ENCODE measurements at regions not wholly inside any gene's neighbourhood (a gene's known extent, or its start where the extent isn't known, plus 50 kb on each side); places are given as distances from the start of the nearest gene placed in this dataset.
"Not testable (repeated sequence)": the region's sequence is repeated elsewhere in the genome, so short reads cannot be mapped to it uniquely, and the experiment has no call there.

- DNase-seq (ENCODE audit: low read depth) = not testable (repeated sequence)
These were observed 99.1 kb upstream of the FMN2 start for GRCh38 chr1:239992566-239992965.

DNA sequence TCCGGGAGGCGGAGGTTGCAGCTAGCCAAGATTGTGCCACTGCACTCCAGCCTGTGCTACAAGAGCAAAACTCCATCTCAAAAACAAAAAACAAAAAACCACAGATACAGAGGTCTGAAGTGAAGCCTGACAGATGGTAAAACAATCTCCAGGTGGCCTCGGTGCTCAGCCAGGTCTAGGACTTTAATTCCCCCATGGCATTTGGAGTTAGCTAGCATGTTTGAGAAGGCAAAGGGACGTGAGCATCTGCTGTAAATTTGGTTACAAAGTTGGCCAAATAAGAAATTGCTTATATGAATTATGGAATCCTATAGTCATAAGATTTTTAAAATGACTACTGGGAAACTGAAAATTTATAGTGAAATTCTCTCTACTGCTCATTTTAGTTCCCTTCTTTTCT lies 98.3 kb upstream of the FMN2 start:
- no peak for DNase-seq (ENCODE audit: low read depth)

GRCh38 chr1:239995281-239995680 lies 96.4 kb upstream of the FMN2 start:
- DNase-seq (ENCODE audit: low read depth) = no peak

DNA sequence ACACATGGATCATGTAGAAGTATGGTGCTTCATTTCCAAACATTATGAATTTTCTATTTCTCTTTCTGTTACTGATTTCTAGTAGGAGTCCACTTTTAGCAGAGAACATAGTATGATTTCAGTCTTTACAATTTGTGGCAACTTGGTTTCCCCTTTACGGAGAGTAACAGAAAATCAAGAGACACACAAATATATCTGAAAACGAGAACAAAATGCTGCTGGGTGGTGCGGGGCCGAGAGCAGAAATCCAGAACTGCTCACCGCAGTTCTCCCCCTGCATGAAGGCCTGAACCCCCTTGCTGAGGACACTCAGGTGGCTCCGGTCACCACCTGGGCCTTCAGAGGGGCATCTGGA lies 94.5 kb upstream of the FMN2 start:
- DNase-seq (ENCODE audit: low read depth) = no peak

- DNase-seq (ENCODE audit: low read depth) = no peak
These were observed 94.0 kb upstream of the FMN2 start for GRCh38 chr1:239997515-239998311.

- DNase-seq (ENCODE audit: low read depth) = no peak
These were observed 93.4 kb upstream of the FMN2 start for GRCh38 chr1:239998312-239998649.

- no peak for DNase-seq (ENCODE audit: low read depth)
These were observed 92.5 kb upstream of the FMN2 start for GRCh38 chr1:239999170-239999569.

DNA sequence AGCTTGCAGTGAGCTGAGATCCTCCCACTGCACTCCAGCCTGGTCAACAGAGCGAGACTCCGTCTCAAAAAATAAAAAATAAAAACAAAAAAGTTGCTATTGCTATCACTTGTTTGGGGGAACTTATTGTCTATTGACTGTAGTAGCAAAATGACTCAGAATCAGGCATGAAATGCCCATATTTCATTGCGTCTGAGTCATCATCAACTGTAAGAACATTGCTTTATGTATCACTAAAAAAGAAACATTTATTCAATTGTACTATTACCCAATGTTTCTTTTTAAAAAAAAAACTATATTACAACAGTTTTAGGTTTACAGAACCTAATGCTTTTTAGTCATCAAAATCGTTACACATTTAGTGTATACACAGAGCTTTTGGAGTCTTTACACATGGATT lies 91.0 kb upstream of the FMN2 start:
- DNase-seq (ENCODE audit: low read depth) = no peak

DNA sequence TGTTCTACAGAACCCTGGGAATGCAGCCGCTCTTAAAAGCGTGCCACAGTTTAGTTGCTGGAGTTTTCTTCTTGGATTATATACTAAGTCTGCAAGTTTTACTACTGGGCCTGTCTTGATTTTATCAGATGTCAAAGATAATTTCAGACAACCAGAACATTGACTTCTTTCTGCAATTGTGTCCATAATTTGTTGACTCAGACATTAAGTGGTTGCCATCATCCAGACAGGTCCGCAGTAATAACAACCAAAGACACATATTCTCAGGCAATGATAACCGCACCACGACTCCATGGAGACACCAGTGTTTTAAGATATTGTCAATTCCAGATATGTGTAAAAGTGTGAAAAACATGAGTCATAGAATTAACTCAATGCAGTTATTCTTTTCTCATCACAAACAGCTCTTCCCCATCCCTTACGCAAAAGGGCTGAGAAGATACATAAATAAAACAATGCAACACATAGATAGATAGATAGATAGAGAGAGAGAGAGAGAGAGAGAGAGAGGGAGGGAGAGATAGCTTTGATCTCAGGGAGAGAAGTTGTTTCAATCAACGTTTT lies 90.4 kb upstream of the FMN2 start:
- DNase-seq (ENCODE audit: low read depth) = no peak

DNA sequence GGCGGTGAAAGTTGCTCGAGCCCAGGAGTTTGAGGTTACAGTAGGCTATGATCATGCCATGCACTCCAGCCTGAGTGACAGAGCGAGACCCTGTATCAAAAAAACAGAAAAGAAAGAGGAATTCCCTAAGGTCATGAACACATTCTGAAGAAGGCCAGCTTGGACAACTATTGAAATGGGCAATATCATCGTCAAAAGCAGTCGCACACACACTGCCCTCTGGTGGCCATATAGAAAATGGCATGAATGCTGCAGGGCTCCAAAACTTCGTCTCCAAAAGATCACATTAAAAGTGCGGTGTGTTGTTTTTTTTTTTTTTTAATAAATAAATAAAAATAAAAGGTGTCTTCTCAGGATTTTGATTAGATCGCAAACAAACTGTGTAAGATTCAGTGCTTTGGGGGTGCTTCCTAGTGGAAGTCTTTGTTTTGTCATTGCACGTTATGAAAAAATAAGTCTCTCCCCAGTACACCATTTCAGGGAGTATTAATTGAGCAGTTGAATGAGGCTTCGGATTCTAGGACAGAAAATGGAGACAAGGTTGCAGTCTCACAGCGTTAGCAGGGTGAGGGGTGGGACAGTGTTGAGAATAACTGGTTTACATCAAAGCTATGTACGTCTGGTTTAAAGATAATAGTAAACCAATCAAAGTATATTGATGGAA lies 87.5 kb upstream of the FMN2 start:
- DNase-seq (ENCODE audit: low read depth) = no peak

DNA sequence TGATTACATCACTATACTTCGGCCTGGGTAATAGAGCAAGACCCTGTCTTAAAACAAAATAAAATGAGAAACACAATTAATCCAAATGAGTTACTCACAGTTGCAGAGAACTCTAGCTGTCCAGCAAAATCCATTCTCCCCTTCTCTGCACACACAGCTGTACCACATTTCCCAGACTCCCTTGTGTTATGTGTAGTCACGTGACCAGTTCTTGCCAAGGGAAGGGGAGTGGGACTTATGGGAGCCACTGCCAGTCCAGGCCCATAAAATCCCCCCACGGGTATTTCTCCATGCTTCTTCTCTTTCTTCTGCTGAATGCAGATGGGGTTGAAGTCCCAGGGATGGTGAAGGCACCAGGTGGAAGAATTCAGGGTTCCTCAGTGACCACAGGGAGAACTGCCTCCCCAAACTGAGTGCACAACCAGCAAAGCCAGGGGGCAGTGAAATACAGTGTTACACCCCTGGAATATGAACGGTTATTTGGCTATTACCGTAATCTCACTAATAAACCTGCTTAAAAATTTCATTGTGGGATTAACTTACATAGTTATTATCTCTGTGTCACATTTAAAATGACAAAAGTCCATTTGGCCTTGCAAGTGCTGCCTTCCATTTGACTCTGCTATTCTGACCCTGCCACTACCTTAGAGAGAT lies 85.6 kb upstream of the FMN2 start:
- DNase-seq (ENCODE audit: low read depth) = no peak

- DNase-seq (ENCODE audit: low read depth) = no peak
These were observed 83.4 kb upstream of the FMN2 start for GRCh38 chr1:240008298-240008697.

GRCh38 chr1:240014051-240014450 lies 77.6 kb upstream of the FMN2 start:
- DNase-seq (ENCODE audit: low read depth) = no peak

GRCh38 chr1:240018617-240019016 lies 73.1 kb upstream of the FMN2 start:
- DNase-seq (ENCODE audit: low read depth) = no peak

DNA sequence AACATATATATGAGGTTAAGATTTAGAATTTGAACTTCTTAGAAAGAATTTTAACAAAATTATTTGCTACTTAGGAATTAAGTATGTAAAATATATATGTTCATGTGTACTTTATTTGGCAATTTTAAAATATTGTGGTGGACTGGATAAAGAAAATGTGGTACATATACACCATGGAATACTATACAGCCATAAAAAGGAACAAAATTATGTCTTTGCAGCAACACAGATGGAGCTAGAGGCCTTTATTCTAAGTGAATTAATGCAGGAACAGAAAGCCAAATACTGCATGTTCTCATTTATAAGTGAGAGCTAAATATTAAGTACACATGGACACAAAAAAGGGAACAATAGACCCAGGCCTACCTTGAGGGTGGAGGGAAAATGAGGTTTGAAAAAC lies 72.2 kb upstream of the FMN2 start:
- DNase-seq (ENCODE audit: low read depth) = no peak

- no peak for DNase-seq (ENCODE audit: low read depth)
These were observed 70.8 kb upstream of the FMN2 start for GRCh38 chr1:240020871-240021270.

GRCh38 chr1:240021709-240022108 lies 70.0 kb upstream of the FMN2 start:
- DNase-seq (ENCODE audit: low read depth) = no peak

- DNase-seq (ENCODE audit: low read depth) = no peak
These were observed 64.6 kb upstream of the FMN2 start for GRCh38 chr1:240027059-240027462.

GRCh38 chr1:240029418-240029817 lies 62.3 kb upstream of the FMN2 start:
- no peak for DNase-seq (ENCODE audit: low read depth)

DNA sequence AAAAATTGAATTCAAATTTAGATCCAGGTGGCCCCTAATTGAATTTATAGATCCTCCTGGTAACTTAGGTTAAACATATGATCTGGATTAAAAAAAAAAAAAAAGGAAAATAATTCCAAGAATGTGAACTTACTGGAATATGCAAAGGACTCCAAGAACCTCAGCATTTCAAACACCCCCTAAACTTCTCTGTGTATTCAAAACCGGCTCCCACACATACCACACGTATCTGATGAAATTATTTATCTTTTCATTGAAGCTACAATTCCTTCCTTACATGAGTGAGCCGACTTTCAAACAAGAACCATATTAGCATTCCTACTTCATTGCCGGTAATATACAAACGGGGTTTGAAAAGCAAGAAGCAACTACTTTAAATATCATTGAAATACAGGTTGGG lies 61.4 kb upstream of the FMN2 start:
- no peak for DNase-seq (ENCODE audit: low read depth)

- DNase-seq (ENCODE audit: low read depth) = no peak
These were observed 60.7 kb upstream of the FMN2 start for GRCh38 chr1:240031009-240031408.

- no peak for DNase-seq (ENCODE audit: low read depth)
These were observed 60.3 kb upstream of the FMN2 start for GRCh38 chr1:240031414-240031813.

DNA sequence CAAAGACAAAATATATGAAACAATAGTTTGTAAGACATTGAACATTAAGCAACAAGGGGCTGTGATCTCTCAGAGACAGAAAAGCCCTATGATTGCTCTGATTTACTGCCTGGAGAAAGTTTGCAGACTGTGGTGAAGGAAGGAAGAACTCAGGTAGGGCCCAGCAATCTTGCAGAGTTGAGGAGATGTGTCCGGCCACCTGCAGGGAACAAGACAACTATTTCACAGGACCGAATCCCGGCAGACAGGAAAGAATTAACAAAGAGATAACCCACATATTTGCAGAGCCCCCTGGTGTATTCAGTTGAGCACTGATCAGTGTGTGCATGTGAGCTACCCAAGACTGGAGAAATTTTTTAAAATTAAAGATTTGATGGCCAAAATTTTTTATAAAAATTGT lies 58.3 kb upstream of the FMN2 start:
- DNase-seq (ENCODE audit: low read depth) = no peak
